ENCODE measurements at regions not wholly inside any gene's neighbourhood (a gene's known extent, or its start where the extent isn't known, plus 50 kb on each side); places are given as distances from the start of the nearest gene placed in this dataset.

- DNase-seq (ENCODE audit: low spot score): no peak
- no peak for TF ChIP-seq CTCF (IDR thresholded peaks at IDR 0.05; ENCODE audit: extremely low read depth, missing control alignments)
Measured at GRCh38 chr5:85293145-85293785, 908.6 kb upstream of the EDIL3 start.

DNA sequence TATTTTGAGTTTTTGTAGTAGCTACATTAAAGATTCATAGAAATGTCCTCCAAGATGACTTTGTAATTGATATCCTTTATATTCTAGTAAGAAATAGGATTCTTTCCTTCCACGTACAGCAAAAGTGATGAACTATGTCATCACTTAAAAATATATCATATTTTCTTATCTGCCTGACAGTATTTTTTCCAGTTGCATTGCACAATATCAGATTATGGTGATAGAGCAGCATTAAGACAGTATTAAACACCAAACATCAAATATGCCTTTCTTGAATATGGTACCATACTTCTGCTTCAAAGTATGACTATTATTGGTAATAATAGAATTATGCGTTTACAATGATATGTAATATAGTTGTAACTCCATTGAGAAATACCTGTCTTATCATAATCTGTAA is 919.8 kb upstream of the EDIL3 start:
- TF ChIP-seq CTCF (IDR thresholded peaks at IDR 0.05; ENCODE audit: extremely low read depth, missing control alignments): no peak
- DNase-seq (ENCODE audit: low spot score): no peak

GRCh38 chr5:85305766-85306165 is 921.1 kb upstream of the EDIL3 start:
- DNase-seq (ENCODE audit: low spot score): no peak
- TF ChIP-seq CTCF (IDR thresholded peaks at IDR 0.05; ENCODE audit: extremely low read depth, missing control alignments): no peak

DNA sequence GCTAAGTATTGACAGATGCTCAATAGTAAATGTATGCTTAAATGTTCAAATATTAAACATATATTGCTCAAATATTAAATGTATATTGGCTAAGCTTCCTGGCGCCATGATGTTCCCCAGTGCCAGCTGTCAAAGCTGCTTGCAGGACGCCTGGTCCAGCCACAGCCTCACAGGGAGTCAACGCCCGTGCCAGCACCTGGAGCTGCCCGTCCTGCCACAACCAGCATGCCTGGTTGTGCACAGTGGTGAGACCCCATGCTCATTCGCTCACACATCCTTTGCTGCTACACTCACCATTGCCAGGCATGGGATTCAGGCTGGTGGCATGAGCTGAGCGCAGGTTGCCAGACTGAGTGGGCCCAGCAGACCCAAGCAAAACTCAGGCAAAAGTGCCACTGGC is 926.9 kb upstream of the EDIL3 start:
- no peak for TF ChIP-seq CTCF (IDR thresholded peaks at IDR 0.05; ENCODE audit: extremely low read depth, missing control alignments)
- no peak for DNase-seq (ENCODE audit: low spot score)

DNA sequence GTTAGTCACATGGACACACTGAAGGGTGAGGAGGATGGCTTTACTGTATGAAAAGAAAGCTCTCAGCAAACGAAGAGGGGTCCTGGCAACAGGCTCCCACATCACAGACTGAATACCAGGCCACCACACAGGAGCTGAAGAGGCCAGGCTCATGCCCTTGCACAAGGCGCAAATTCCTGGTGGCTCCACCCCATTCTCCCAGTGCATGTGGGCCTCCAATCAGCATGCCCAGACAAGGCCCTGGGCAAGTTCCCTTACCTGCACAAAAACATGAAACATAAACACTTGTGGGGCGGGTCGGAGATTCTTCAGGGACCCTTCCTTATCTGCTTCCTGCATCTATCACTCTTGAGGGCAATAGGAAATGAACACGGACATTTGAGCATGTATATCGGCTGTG is 935.8 kb upstream of the EDIL3 start:
- no peak for DNase-seq (ENCODE audit: low spot score)
- no peak for TF ChIP-seq CTCF (IDR thresholded peaks at IDR 0.05; ENCODE audit: extremely low read depth, missing control alignments)

GRCh38 chr5:85333276-85333675 is 948.6 kb upstream of the EDIL3 start:
- no peak for DNase-seq (ENCODE audit: low spot score)
- no peak for TF ChIP-seq CTCF (IDR thresholded peaks at IDR 0.05; ENCODE audit: extremely low read depth, missing control alignments)

DNA sequence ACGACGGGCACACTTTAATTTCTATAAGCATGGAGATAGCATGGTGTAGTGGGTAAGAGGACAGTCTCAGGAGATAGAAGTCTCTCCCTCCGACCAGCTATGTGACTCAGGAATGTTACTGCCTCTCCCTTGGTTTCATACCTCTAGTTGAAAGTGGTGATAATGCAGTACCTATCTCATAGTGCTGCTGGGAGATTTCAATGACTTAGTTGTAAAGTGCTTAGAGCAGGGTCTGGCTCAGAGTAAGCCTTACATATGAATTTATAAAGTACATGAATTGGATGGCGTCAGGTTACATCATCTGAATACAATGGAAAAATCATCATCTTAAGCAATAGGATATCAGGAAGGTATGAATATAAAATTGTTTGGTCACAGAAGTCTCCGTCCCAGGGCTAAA is 952.8 kb upstream of the EDIL3 start:
- DNase-seq (ENCODE audit: low spot score): no peak
- no peak for TF ChIP-seq CTCF (IDR thresholded peaks at IDR 0.05; ENCODE audit: extremely low read depth, missing control alignments)
